SH-SY5Y (cell line): ENCODE measurements at regions not wholly inside any gene's neighbourhood (a gene's known extent, or its start where the extent isn't known, plus 50 kb on each side); places are given as distances from the start of the nearest gene placed in this dataset.

ENCODE experiments used
- GATA2 ChIP-seq: IDR thresholded peaks from 2 replicates; pipeline ENCODE4 v1.6.1; 2011; ENCODE audit warnings: mild to moderate bottlenecking, low read depth, low read length
- GATA3 ChIP-seq: IDR thresholded peaks from 2 replicates; pipeline ENCODE4 v1.6.1; 2011; ENCODE audit warnings: low read depth, mild to moderate bottlenecking, low read length, moderate library complexity

- no peak for TF ChIP-seq GATA2
- TF ChIP-seq GATA3, result no peak
These were observed 465.5 kb upstream of the NRP1 start for GRCh38 chr10:33799944-33800323.
